ENCODE measurements at regions not wholly inside any gene's neighbourhood (a gene's known extent, or its start where the extent isn't known, plus 50 kb on each side); places are given as distances from the start of the nearest gene placed in this dataset.

GRCh38 chr4:110352670-110353442 is 123.1 kb upstream of the ENPEP start:
- no TSS peak for BruUV-seq (replicated peaks)
- ATAC-seq (no peak), DNase-seq (ENCODE audit: low read depth, low spot score) (no peak)
- Histone ChIP-seq H3K4me1 (ENCODE audit: control insufficient read depth, insufficient read depth, low read length) (no peaks in the 10 kb centered on the region), H3K4me3 (ENCODE audit: low read depth in 2 of 2, low read length in 2 of 2) (no peak overlapping the region), H3K36me3 (ENCODE audit: control insufficient read depth, insufficient read depth, low read length) (no peaks in the 10 kb centered on the region), H3K27ac (ENCODE audit: low read length) (no peak overlapping the region), H3K9me3 (ENCODE audit: control insufficient read depth, insufficient read depth, low read depth, low read length) (no peaks in the 10 kb centered on the region), H3K27me3 (ENCODE audit: control insufficient read depth, insufficient read depth, low read length) (no peaks in the 10 kb centered on the region)
- POLR2A ChIA-PET = no interaction called here
- CTCF ChIA-PET = no interaction called here
- in situ Hi-C loops (cut with HindIII; ENCODE audit: low pct_unique_long_range_greater_than_20kb, low sequenced_read_pairs) (no loop called here), intact Hi-C loops (cut with micrococcal nuclease; ENCODE audit: unreplicated experiment) (no loop called here)
- TF ChIP-seq REST (IDR thresholded peaks at IDR 0.05; ENCODE audit: insufficient read depth in 1 of 2, low read depth in 2 of 2, low read length in 1 of 2) (no peak), TCF7L2 (IDR thresholded peaks at IDR 0.05; ENCODE audit: low read depth, low read length) (no peak), CTCF (IDR thresholded peaks at IDR 0.05) (no peak), SIN3A (IDR thresholded peaks at IDR 0.05; ENCODE audit: borderline replicate concordance, insufficient read depth, low read depth, low read length) (no peak), POLR2AphosphoS5 (IDR thresholded peaks at IDR 0.05; ENCODE audit: low read depth, low read length) (no peak)

- Histone ChIP-seq H3K36me3 (ENCODE audit: control insufficient read depth, insufficient read depth, low read length) (no peaks in the 10 kb centered on the region), H3K27me3 (ENCODE audit: control insufficient read depth, insufficient read depth, low read length) (no peaks in the 10 kb centered on the region), H3K4me3 (ENCODE audit: low read depth in 2 of 2, low read length in 2 of 2) (no peak overlapping the region), H3K4me1 (ENCODE audit: control insufficient read depth, insufficient read depth, low read length) (no peaks in the 10 kb centered on the region), H3K9me3 (ENCODE audit: control insufficient read depth, insufficient read depth, low read depth, low read length) (no peaks in the 10 kb centered on the region), H3K27ac (ENCODE audit: low read length) (no peak overlapping the region)
- intact Hi-C loops (cut with micrococcal nuclease; ENCODE audit: unreplicated experiment) = loop anchor here (10.0 kb wide), 1 partner anchor 166 kb away; no protein-coding TSS in a partner anchor
- BruUV-seq (replicated peaks) = no TSS peak
- no peak for TF ChIP-seq SIN3A (IDR thresholded peaks at IDR 0.05; ENCODE audit: borderline replicate concordance, insufficient read depth, low read depth, low read length)
- no peak for TF ChIP-seq POLR2AphosphoS5 (IDR thresholded peaks at IDR 0.05; ENCODE audit: low read depth, low read length)
- no peak for TF ChIP-seq TCF7L2 (IDR thresholded peaks at IDR 0.05; ENCODE audit: low read depth, low read length)
- no peak for TF ChIP-seq REST (IDR thresholded peaks at IDR 0.05; ENCODE audit: insufficient read depth in 1 of 2, low read depth in 2 of 2, low read length in 1 of 2)
- TF ChIP-seq CTCF (IDR thresholded peaks at IDR 0.05) = no peak
- POLR2A ChIA-PET = no interaction called here
- DNase-seq (ENCODE audit: low read depth, low spot score) (no peak), ATAC-seq (no peak)
- CTCF ChIA-PET = no interaction called here
- in situ Hi-C loops (cut with HindIII; ENCODE audit: low pct_unique_long_range_greater_than_20kb, low sequenced_read_pairs) = no loop called here
Observed at GRCh38 chr4:110348711-110349383, 127.1 kb upstream of the ENPEP start.
